HepG2 (cell line): ENCODE measurements at regions not wholly inside any gene's neighbourhood (a gene's known extent, or its start where the extent isn't known, plus 50 kb on each side); places are given as distances from the start of the nearest gene placed in this dataset.

Experiments used
- ATAC-seq: fragments of 200-7000 bp; cut with Tn5 transposase; 3 replicates; pipeline ENCODE4 v1.9.1; 2020; ENCODE audit warnings: mild to moderate bottlenecking, moderate library complexity
- BruUV-seq: library from RNA; stranded (reverse); fragments of 400-500 nt; replicated peaks from 2 replicates; lab custom pipeline; 2021; lab: Mats Ljungman, UMichigan
- CTCF ChIA-PET: fragments of 300-600 bp; formaldehyde crosslinking; extraction: SDS; loops from one replicate; lab custom pipeline; 2021; ENCODE audit warnings: low total read pairs, inconsistent platforms, low intra/inter-chr PET ratio; lab: Yijun Ruan, JAX
- POLR2A ChIA-PET: fragments of 350-600 bp; sonication (Branson Sonifier 250); formaldehyde crosslinking; loops from one replicate; lab custom pipeline; 2020; ENCODE audit warnings: antibody characterized with exemption, inconsistent platforms; lab: Yijun Ruan, JAX
- DNase-seq: peaks from one replicate; pipeline ENCODE4 v3.0.0-alpha.2; 2015; ENCODE audit warnings: low spot score
- FAIRE-seq: peaks from 3 replicates; lab custom pipeline; 2011; peaks lifted over from hg19 to GRCh38; lab: Jason Lieb, UNC
- H2AFZ ChIP-seq: one replicate; pipeline ENCODE4 v1.6.1; 2011; ENCODE audit warnings: low read length, inconsistent platforms
- H3K27ac ChIP-seq: fragments of 300-600 bp; 3 replicates; pipeline ENCODE4 v1.8.0; 2011; ENCODE audit warnings: mixed run types, mild to moderate bottlenecking, mixed read lengths, low read length, inconsistent platforms; ENCODE audit not compliant: insufficient read depth; ENCODE audit errors: extremely low read length
- H3K27me3 ChIP-seq, 2 experiments: fragments of 200-600 bp in 1 of 2; 2 replicates in 1 of 2; 3 replicates in 1 of 2; pipeline versions ENCODE4 v1.6.0 to v1.8.0; 2011; ENCODE audit warnings: low read length in 2 of 2, mild to moderate bottlenecking in 2 of 2, moderate library complexity in 2 of 2, inconsistent platforms in 1 of 2; ENCODE audit not compliant: insufficient read depth in 2 of 2, control insufficient read depth in 1 of 2
- H3K36me3 ChIP-seq, 2 experiments: fragments of 200-600 bp in 1 of 2; replicated peaks in 1 of 2; 2 replicates in 1 of 2; 3 replicates in 1 of 2; pipeline versions ENCODE4 v1.5.1 to v1.8.0; 2011; ENCODE audit warnings: low read length in 2 of 2, inconsistent platforms in 1 of 2; ENCODE audit not compliant: insufficient read depth in 2 of 2, control insufficient read depth in 1 of 2
- H3K4me1 ChIP-seq: 2 replicates; pipeline ENCODE4 v1.5.1; 2012; ENCODE audit warnings: low read length, inconsistent platforms; ENCODE audit not compliant: insufficient read depth
- H3K4me2 ChIP-seq: 2 replicates; pipeline ENCODE4 v1.6.0; 2011; ENCODE audit warnings: low read depth, low read length, inconsistent platforms
- H3K4me3 ChIP-seq, 3 experiments: fragments of 200-600 bp in 1 of 3; sonication (generic), shearing (Covaris generic) in 1 of 3; replicated peaks in 1 of 3; 2 replicates each; pipeline ENCODE4 v1.5.1; 2011 to 2016; ENCODE audit warnings: low read length in 3 of 3, inconsistent platforms in 2 of 3, low read depth in 2 of 3, mild to moderate bottlenecking in 2 of 3, control low read depth in 1 of 3, mixed read lengths in 1 of 3; ENCODE audit not compliant: insufficient read depth in 1 of 3
- H3K79me2 ChIP-seq: one replicate; pipeline ENCODE4 v1.6.1; 2011; ENCODE audit warnings: low read length, inconsistent platforms; ENCODE audit not compliant: insufficient read depth
- H3K9ac ChIP-seq: 2 replicates; pipeline ENCODE4 v1.6.0; 2011; ENCODE audit warnings: mild to moderate bottlenecking, low read depth, low read length, inconsistent platforms; ENCODE audit not compliant: insufficient read depth
- H3K9me3 ChIP-seq: 2 replicates; pipeline ENCODE4 v1.5.1; 2012; ENCODE audit warnings: mild to moderate bottlenecking, low read length
- H4K20me1 ChIP-seq: 2 replicates; pipeline ENCODE4 v1.6.0; 2011; ENCODE audit warnings: inconsistent platforms, mild to moderate bottlenecking, low read length, moderate library complexity; ENCODE audit not compliant: insufficient read depth
- AHDC1 ChIP-seq: sonication (generic); formaldehyde crosslinking; IDR thresholded peaks from 2 replicates; pipeline ENCODE4 v1.5.1; 2020; ENCODE audit warnings: mild to moderate bottlenecking, missing genetic modification reagents, borderline replicate concordance
- ATF4 ChIP-seq, 2 experiments: fragments of 450-650 bp in 1 of 2; sonication (generic) in 1 of 2; formaldehyde crosslinking; IDR thresholded peaks; 2 replicates each; pipeline versions ENCODE4 v1.5.0 to v1.8.0; 2020 to 2022; ENCODE audit warnings: mild to moderate bottlenecking in 1 of 2, missing genetic modification reagents in 1 of 2
- MAFG ChIP-seq: sonication (generic); formaldehyde crosslinking; IDR thresholded peaks from 2 replicates; pipeline ENCODE4 v1.5.1; 2020; ENCODE audit warnings: mild to moderate bottlenecking, missing genetic modification reagents
- ZNF20 ChIP-seq: sonication (generic); formaldehyde crosslinking; IDR thresholded peaks from 2 replicates; pipeline ENCODE4 v1.4.0; 2020; ENCODE audit warnings: mild to moderate bottlenecking, moderate library complexity, missing genetic modification reagents
- WGBS: methylation state at CpG from one replicate; pipeline ENCODE4 v1.1.6; 2017; ENCODE audit warnings: low lambda C conversion rate; 5-methylcytosine and 5-hydroxymethylcytosine counted together
- in situ Hi-C: cut with HindIII; loops from 2 replicates; pipeline ENCODE4 v1.10.0; 2017; ENCODE audit warnings: low pct_unique_long_range_greater_than_20kb; ENCODE audit not compliant: extremely low pct_ligation_motif_present
- intact Hi-C: fragments of 100-400 bp; cut with micrococcal nuclease; formaldehyde crosslinking; loops from one replicate; pipeline ENCODE4 v1.10.0; 2022; ENCODE audit not compliant: unreplicated experiment

- no peak for ATAC-seq
- TF ChIP-seq MAFG (CRISPR knock-in tag) (no peak), AHDC1 (no peak), ZNF20 (CRISPR knock-in tag) (no peak), ATF4 (CRISPR knock-in tag; IDR thresholded peaks at IDR 0.05) (0 out of 4 replicates have a peak, but pooled peaks of 1 of the 2 experiments have one; percentile 18)
- no peak overlapping the region for H2AFZ ChIP-seq
- WGBS = 0% methylated on average over 2 of the region's 7 CpGs
- no peaks in the 10 kb centered on the region for H3K79me2 ChIP-seq
- in situ Hi-C loops = no loop called here
- intact Hi-C loops = no loop called here
- ChIA-PET CTCF (no interaction called here), POLR2A (no interaction called here)
- no TSS peak for BruUV-seq
- H3K9ac ChIP-seq = no peak overlapping the region
- DNase-seq = no peak
- H3K4me2 ChIP-seq = no peak overlapping the region
- H3K9me3 ChIP-seq = no peaks in the 10 kb centered on the region
- H3K4me3 ChIP-seq = no peak overlapping the region
- no peaks in the 10 kb centered on the region for H3K4me1 ChIP-seq
- no peak overlapping the region for H3K27ac ChIP-seq
- FAIRE-seq = no peak
- no peaks in the 10 kb centered on the region for H4K20me1 ChIP-seq
- H3K27me3 ChIP-seq = no peaks in the 10 kb centered on the region
- H3K36me3 ChIP-seq = no peaks in the 10 kb centered on the region
These were observed 313.6 kb upstream of the DDX53 start for GRCh38 chrX:22686138-22686541.
